ENCODE measurements at regions not wholly inside any gene's neighbourhood (a gene's known extent, or its start where the extent isn't known, plus 50 kb on each side); places are given as distances from the start of the nearest gene placed in this dataset.

DNA sequence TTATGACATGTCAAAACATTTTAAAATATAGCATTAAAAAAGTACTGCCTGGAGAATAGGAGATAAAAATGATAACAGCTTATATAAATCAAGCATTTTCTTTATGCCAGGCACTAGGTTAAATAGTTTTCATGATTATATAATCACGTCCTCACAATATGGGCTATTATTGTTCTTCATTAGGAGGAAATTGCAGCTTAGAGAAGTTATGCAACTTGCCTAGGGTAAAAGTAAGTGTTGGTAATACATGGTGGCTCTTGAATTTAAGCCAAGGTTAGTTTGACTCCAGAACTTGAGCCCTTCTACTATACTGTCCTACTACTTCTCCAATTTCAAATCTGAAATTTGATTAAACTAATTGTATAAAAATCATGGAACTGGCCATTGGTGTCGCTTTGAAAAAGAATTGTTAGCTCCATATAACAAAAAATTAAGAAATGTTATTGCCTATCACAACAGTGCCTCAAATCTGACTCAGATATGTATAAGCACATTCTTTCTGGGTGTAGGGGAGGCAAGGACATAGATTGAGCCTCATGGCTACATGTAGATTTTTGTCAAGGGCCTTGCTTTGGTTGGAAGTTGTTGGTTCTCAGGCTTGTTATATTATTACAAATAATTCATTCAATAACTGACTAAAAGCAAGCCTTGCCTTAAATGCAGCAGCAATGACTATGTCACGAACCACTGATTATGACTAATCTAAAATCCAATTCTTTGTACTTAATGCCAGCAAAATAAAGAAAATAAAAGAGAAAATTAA is 223.5 kb upstream of the DAB2 start:
- TF ChIP-seq, protein P1, sequence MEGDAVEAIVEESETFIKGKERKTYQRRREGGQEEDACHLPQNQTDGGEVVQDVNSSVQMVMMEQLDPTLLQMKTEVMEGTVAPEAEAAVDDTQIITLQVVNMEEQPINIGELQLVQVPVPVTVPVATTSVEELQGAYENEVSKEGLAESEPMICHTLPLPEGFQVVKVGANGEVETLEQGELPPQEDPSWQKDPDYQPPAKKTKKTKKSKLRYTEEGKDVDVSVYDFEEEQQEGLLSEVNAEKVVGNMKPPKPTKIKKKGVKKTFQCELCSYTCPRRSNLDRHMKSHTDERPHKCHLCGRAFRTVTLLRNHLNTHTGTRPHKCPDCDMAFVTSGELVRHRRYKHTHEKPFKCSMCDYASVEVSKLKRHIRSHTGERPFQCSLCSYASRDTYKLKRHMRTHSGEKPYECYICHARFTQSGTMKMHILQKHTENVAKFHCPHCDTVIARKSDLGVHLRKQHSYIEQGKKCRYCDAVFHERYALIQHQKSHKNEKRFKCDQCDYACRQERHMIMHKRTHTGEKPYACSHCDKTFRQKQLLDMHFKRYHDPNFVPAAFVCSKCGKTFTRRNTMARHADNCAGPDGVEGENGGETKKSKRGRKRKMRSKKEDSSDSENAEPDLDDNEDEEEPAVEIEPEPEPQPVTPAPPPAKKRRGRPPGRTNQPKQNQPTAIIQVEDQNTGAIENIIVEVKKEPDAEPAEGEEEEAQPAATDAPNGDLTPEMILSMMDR (IDR thresholded peaks at IDR 0.05) = no peak
- Histone ChIP-seq H3K36me3 (ENCODE audit: low read depth) (no peaks in the 10 kb centered on the region), H3K9me3 (no peaks in the 10 kb centered on the region), H3K4me3 (no peak overlapping the region), H3K4me1 (ENCODE audit: low read depth) (no peaks in the 10 kb centered on the region)
- intact Hi-C loops (cut with DNase I, micrococcal nuclease) = no loop called here
- ATAC-seq (no peak), DNase-seq (no peak)

DNA sequence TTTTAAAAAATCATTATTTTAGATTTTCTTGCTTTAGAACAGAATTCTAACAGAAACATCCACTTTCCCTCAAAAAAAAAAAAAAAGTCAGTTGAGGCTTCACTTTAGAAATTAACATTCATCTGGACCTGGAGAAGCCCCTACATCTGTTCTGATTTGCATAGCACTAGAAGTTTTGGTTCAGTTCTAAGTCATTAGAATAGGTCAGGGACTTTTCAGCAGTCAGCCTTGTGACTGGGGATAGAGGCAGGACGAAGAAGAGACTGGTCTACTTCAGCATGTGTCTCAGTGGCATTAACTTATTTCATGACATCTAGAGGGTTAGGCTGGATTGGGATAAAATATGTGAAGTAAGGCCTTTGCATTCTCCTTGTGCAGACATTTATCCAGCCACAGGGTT is 215.8 kb upstream of the DAB2 start:
- no peaks in the 10 kb centered on the region for H3K36me3 ChIP-seq (ENCODE audit: low read depth)
- H3K4me3 ChIP-seq = no peak overlapping the region
- DNase-seq (no peak), ATAC-seq (no peak)
- intact Hi-C loops (cut with DNase I, micrococcal nuclease) = no loop called here
- TF ChIP-seq, protein P1 (IDR thresholded peaks at IDR 0.05) = no peak
- H3K4me1 ChIP-seq (ENCODE audit: low read depth) = no peaks in the 10 kb centered on the region
- no peaks in the 10 kb centered on the region for H3K9me3 ChIP-seq

DNA sequence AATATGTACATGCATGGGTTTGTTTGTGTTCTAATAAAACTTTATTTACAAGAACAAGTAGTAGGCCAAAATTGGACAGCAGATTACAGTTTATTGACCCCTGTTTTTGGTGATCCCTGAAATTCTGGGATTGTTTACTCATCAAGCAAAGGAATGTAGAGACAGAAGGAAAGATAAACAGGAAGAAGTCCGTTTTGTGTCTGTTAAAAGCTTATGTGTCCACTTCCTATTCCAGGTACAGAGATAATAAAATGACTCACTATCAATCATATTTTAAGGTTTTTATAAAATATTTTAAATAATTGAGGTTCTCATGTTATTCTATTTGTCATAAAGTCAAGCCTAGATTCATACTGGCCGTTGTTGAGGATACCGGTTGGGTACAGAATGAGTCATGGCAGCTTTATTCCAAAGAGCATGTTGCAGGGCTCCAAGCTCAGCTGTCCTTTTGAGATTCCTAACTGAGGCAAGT is 214.9 kb upstream of the DAB2 start:
- TF ChIP-seq, protein P1 (IDR thresholded peaks at IDR 0.05) = no peak
- Histone ChIP-seq H3K36me3 (ENCODE audit: low read depth) (no peaks in the 10 kb centered on the region), H3K4me3 (no peak overlapping the region), H3K9me3 (no peaks in the 10 kb centered on the region), H3K4me1 (ENCODE audit: low read depth) (no peaks in the 10 kb centered on the region)
- intact Hi-C loops (cut with DNase I, micrococcal nuclease) = no loop called here
- no peak for DNase-seq
- peak; percentile 57 for ATAC-seq

DNA sequence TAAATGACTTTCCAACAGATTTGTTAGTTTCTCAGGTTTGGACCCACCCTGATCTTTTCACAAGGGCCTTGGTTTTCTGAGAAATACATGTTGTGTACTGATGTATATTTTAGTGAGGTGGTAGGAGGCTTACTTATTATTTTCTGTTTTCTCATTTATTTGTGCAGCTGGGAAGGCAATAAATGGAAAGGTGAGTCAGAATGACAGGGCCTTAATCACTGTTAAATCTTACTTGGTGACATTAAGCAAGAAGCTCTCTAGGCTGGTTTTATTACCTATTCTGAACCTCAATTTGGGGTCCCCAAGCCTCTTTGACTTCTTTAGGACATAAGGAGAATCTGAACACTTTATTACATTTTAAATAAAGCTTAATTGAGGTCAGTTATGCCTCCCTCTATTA is 214.0 kb upstream of the DAB2 start:
- intact Hi-C loops (cut with DNase I, micrococcal nuclease) = no loop called here
- Histone ChIP-seq H3K4me3 (no peak overlapping the region), H3K9me3 (no peaks in the 10 kb centered on the region), H3K36me3 (ENCODE audit: low read depth) (no peaks in the 10 kb centered on the region), H3K4me1 (ENCODE audit: low read depth) (no peaks in the 10 kb centered on the region)
- DNase-seq (no peak), ATAC-seq (no peak)
- TF ChIP-seq, protein P1 (IDR thresholded peaks at IDR 0.05) = no peak

DNA sequence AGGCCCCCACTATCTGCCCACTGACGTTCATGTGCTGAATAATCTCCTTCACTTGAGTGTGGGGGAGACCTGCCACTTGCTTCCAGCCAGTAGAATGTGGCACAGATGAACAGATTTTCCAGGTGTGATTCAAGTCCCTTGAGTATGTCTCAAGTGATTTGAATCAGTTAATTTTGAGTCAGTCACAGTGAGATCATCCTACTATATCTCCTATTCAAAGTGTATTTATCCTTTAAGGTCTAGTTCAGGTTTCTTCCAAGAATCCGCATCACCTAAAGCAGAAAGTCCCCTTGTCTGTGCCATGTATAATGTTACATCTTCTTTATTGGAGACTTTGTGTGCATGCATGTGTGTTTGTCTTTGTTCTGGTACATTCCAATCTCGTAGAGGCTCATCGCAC is 208.3 kb upstream of the DAB2 start:
- Histone ChIP-seq H3K36me3 (ENCODE audit: low read depth) (no peaks in the 10 kb centered on the region), H3K4me3 (no peak overlapping the region), H3K4me1 (ENCODE audit: low read depth) (no peaks in the 10 kb centered on the region), H3K9me3 (no peaks in the 10 kb centered on the region)
- DNase-seq (no peak), ATAC-seq (no peak)
- TF ChIP-seq, protein P1 (IDR thresholded peaks at IDR 0.05) = no peak
- intact Hi-C loops (cut with DNase I, micrococcal nuclease) = no loop called here
